ENCODE measurements at regions not wholly inside any gene's neighbourhood (a gene's known extent, or its start where the extent isn't known, plus 50 kb on each side); places are given as distances from the start of the nearest gene placed in this dataset.

DNA sequence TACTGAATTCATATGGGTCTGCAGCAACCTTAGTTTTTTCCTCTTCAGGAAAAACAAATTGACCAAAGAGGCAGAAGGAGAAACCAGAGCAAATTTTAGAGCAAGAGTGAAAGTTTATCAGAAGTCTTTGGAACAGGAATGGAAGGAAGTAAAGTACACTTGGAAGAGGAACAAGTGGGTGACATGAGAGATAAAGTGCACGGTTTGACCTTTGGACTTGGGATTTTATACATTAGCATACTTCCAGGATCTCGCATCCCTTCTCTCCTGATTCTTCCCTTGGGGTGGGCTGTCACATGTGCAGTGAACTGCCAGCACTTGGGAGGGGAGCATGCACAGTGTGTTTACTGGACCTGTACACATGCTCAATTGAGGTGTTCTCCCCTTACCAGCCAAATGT lies 754.8 kb upstream of the ADAMTS5 start:
- DNase-seq (ENCODE audit: low read depth) = no peak
- no peak overlapping the region for H3K4me3 ChIP-seq (ENCODE audit: low read depth, low read length)
- TF ChIP-seq, protein P1, sequence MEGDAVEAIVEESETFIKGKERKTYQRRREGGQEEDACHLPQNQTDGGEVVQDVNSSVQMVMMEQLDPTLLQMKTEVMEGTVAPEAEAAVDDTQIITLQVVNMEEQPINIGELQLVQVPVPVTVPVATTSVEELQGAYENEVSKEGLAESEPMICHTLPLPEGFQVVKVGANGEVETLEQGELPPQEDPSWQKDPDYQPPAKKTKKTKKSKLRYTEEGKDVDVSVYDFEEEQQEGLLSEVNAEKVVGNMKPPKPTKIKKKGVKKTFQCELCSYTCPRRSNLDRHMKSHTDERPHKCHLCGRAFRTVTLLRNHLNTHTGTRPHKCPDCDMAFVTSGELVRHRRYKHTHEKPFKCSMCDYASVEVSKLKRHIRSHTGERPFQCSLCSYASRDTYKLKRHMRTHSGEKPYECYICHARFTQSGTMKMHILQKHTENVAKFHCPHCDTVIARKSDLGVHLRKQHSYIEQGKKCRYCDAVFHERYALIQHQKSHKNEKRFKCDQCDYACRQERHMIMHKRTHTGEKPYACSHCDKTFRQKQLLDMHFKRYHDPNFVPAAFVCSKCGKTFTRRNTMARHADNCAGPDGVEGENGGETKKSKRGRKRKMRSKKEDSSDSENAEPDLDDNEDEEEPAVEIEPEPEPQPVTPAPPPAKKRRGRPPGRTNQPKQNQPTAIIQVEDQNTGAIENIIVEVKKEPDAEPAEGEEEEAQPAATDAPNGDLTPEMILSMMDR (IDR thresholded peaks at IDR 0.05; ENCODE audit: low read depth, low read length) = no peak
- no peak for TF ChIP-seq MYC (IDR thresholded peaks at IDR 0.05; ENCODE audit: low read depth, low read length)
- no peak for TF ChIP-seq POLR2A (IDR thresholded peaks at IDR 0.05; ENCODE audit: extremely low read depth, insufficient read length)
- TF ChIP-seq, protein P2, sequence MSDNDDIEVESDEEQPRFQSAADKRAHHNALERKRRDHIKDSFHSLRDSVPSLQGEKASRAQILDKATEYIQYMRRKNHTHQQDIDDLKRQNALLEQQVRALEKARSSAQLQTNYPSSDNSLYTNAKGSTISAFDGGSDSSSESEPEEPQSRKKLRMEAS (IDR thresholded peaks at IDR 0.05; ENCODE audit: low read depth, low read length) = no peak

GRCh38 chr21:27719226-27719625 lies 752.3 kb upstream of the ADAMTS5 start:
- TF ChIP-seq, protein P1 (IDR thresholded peaks at IDR 0.05; ENCODE audit: low read depth, low read length) = no peak
- TF ChIP-seq MYC (IDR thresholded peaks at IDR 0.05; ENCODE audit: low read depth, low read length) (no peak), POLR2A (IDR thresholded peaks at IDR 0.05; ENCODE audit: extremely low read depth, insufficient read length) (no peak)
- TF ChIP-seq, protein P2 (IDR thresholded peaks at IDR 0.05; ENCODE audit: low read depth, low read length) = no peak
- H3K4me3 ChIP-seq (ENCODE audit: low read depth, low read length) = no peak overlapping the region
- no peak for DNase-seq (ENCODE audit: low read depth)

- TF ChIP-seq POLR2A (IDR thresholded peaks at IDR 0.05; ENCODE audit: extremely low read depth, insufficient read length) = no peak
- TF ChIP-seq, protein P2 (IDR thresholded peaks at IDR 0.05; ENCODE audit: low read depth, low read length) = no peak
- TF ChIP-seq MYC (IDR thresholded peaks at IDR 0.05; ENCODE audit: low read depth, low read length) = no peak
- TF ChIP-seq, protein P1 (IDR thresholded peaks at IDR 0.05; ENCODE audit: low read depth, low read length) = no peak
- DNase-seq (ENCODE audit: low read depth) = no peak
- H3K4me3 ChIP-seq (ENCODE audit: low read depth, low read length) = no peak overlapping the region
Observed at GRCh38 chr21:27715131-27715530, 748.2 kb upstream of the ADAMTS5 start.

DNA sequence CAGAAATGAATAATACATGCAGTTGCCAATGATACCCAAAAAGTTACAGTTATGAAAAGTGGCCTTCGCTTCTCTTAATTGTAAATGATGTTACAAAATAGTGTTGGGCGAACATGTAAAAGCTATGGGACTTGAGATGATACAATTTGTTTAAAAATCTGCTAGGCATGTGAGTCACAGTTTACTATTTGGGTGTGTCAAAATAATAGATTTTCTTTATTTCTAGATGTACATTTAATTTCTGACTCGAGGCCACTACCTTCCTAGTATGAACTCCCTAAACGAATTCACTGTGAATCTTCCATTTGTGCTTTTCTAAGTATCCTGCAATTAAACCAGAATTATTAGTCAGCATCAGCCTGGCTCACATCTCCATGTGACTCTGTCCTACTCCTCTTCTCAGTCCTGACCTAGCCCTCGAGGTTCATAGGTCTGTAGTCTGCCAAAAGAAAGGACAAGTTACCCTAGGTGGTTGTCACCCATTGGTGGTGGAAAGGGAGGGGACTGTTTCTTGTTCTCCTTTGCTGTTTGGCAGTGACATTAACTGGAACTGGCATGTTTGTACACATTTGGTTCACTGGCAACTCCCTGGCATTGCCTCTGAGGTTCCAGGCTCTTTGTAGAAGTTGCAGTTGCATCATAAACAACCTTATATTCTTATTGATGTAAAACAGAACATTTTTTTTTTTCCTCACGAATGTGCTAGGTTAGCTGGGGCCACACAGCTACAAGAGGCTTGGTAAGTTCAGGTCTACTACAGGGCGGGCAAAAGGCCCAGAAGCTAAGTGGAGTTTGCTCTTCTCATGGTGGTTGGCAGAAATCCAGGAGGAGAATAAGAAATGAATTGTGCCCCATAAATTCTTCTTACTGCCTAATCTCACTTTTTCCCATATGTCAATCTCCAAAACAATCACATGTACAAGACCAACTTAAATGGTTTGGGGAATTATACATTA lies 746.5 kb upstream of the ADAMTS5 start:
- H3K4me3 ChIP-seq (ENCODE audit: low read depth, low read length) = no peak overlapping the region
- DNase-seq (ENCODE audit: low read depth) = no peak
- TF ChIP-seq MYC (IDR thresholded peaks at IDR 0.05; ENCODE audit: low read depth, low read length) = no peak
- TF ChIP-seq, protein P1 (IDR thresholded peaks at IDR 0.05; ENCODE audit: low read depth, low read length) = no peak
- TF ChIP-seq POLR2A (IDR thresholded peaks at IDR 0.05; ENCODE audit: extremely low read depth, insufficient read length) = no peak
- TF ChIP-seq, protein P2 (IDR thresholded peaks at IDR 0.05; ENCODE audit: low read depth, low read length) = no peak

- H3K4me3 ChIP-seq (ENCODE audit: low read depth, low read length) = no peak overlapping the region
- DNase-seq (ENCODE audit: low read depth) = no peak
- no peak for TF ChIP-seq MYC (IDR thresholded peaks at IDR 0.05; ENCODE audit: low read depth, low read length)
- TF ChIP-seq POLR2A (IDR thresholded peaks at IDR 0.05; ENCODE audit: extremely low read depth, insufficient read length) = no peak
- TF ChIP-seq, protein P2 (IDR thresholded peaks at IDR 0.05; ENCODE audit: low read depth, low read length) = no peak
- TF ChIP-seq, protein P1 (IDR thresholded peaks at IDR 0.05; ENCODE audit: low read depth, low read length) = no peak
Observed at GRCh38 chr21:27704567-27705166, 737.8 kb upstream of the ADAMTS5 start.

Data from NB4 (cell line).